ENCODE measurements at regions not wholly inside any gene's neighbourhood (a gene's known extent, or its start where the extent isn't known, plus 50 kb on each side); places are given as distances from the start of the nearest gene placed in this dataset.

DNA sequence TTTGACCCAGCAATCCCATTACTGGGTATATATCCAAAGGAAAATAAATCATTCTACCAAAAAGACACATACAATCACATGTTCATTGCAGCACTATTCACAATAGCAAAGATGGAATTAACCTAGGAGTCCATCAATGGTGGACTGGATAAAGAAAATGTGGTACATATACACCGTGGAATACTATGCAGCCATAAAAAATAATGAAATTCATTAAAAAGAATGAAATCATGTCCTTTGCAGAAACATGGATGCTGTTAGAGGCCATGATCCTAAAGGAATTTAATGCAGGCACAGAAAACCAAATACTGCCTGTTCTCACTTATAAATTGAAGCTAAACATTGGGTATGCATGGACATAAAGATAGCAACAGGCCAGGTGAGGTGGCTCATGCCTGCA lies 61.9 kb upstream of the BMP6 start:
- no peak for DNase-seq (ENCODE audit: low spot score)
- no peak for ATAC-seq

DNA sequence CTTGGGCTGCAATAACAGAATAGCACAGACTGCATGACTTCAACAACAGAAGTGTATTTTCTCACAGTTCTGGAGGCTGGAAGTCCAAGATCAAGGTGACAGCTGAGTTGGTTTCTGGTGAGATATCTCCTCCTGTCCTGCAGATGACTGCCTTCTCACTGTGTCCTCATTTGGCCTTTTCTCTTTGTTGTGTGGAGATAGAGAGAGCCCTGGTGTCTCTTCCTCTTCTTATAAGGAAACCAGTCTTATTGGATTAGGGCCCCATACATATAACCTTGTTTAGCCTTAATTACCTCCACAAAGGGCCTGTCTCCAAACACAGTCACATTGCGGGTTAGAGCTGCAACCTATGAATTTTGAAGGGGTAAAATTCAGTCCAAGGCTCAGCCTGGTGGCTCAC lies 57.0 kb upstream of the BMP6 start:
- ATAC-seq, result no peak
- DNase-seq (ENCODE audit: low spot score), result no peak

DNA sequence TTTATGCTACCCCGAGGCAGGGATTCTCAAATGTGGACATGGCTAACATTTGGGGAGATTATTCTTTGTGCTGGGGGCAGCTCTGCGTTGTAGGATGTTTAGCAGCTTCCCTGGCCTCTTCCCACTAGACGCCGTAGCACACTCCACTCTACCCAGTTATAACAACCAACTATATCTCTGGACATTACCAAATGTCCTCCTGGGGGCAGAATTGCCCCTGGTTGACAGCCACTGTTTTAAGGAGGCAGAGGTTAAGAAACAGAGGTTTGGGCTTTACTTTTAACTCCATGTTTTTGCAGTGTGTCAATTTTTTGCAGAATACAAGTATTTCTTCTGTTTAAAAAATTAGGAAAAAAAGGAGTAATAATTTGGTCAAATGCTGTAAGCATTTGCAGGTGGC lies 56.2 kb upstream of the BMP6 start:
- ATAC-seq (peak; percentile 31), DNase-seq (ENCODE audit: low spot score) (no peak)

DNA sequence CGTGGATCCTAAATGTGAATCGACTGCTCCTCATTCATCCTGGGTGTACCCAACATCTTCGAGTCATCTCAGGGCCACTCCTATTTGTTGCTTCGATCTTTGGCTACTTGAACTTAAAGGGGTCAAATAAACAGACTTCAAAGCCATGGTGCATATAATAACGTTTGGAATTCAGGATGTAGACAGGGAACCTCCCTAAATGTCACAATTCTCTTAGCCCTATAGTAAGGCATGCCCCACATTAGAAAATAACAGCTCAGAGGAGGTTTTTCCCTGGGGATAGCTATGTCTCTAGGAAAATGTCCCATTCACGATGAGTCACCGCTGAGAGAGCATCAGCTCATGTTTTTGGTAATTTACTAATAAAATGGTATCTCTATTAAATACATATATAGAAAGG lies 54.8 kb upstream of the BMP6 start:
- no peak for ATAC-seq
- no peak for DNase-seq (ENCODE audit: low spot score)

DNA sequence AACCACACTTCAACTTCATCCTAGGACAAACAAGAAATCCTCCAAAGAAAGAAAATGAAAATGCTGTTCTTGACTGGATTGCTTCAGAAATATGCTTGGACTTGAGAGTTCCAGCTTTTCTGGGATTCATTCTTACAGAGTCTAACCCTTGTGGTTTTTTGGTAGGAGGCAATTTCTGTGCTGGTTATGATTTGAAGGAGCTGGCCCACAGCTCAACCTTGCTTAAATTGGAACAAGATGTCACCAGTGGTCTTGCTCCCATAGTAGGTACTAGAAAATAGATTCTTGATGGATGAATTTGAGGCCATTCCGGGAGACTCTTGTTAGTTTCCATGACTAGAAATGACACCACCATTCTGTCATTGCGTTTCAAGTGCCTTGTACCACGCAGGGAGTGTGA lies 54.3 kb upstream of the BMP6 start:
- no peak for DNase-seq (ENCODE audit: low spot score)
- ATAC-seq, result no peak

DNA sequence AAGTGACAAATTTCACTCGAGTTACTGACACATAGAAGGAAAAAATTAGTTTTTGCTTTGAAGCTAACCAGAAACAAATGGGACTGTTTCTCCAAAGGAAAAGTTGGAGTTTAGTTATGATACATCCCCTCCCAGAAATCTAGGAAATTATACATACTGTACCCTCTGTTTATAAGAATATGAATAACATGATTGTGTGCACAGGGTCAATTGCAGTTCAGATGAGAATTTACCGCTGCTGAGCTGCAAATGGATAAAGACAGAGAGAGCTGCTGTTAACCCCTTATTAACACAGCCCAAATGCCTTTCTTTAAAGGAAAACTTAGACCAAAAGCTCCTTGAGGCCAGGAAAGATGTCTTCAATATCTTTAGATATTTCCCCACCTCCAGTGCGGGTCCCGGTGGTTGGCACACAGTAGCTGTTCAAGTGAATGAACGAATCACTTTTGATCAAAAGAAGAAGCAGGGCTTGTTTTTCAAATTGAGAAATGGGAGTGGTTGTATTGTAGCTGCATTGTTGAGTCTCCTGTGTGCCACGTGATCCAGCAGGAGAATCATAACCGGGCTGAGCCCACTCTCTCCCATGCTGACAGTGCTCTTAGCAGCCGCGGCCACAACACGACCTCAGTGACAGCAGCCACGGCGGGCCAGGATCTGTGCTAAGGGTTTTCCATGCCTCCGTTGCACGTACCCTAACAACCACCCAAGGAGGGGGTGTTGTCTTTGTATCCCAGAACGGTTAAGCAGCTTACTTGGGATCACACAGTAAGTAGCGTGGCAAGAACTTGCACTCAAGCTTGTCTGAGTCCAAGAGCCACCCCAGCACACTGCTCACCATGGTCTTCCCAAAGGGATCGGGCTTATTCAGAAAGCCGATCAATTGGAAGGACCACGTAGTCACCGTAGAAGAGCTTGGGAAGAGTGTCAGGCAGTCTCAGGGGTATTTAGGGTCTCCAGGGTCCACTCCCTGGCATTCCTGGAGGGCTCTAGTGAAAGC lies 53.5 kb upstream of the BMP6 start:
- DNase-seq (ENCODE audit: low spot score), result no peak
- ATAC-seq, result no peak

DNA sequence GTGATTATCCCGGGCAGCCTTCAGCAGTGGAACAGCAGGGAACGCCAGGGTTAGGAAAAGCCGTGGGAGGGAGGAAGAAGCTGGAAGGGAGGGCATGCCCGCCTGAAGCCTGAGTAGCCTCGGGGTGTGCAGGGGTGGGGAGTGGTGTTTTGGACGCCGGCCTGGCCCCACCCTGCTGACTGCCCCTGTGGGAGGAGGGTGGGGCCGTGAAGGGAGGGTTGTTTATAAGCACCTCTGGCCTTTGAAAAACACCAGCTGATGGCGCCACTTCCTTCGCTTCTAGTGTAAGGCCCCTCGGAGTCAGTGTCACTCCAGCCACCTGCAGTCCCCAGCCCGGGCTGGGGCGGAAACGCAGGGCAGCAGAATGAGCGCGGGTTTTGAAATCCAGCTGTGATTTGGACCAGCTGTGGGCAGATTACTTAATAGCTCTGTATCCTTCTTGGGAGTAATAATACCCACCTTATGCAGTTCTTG lies 52.8 kb upstream of the BMP6 start:
- ATAC-seq (peak; percentile 28), DNase-seq (ENCODE audit: low spot score) (no peak)

DNA sequence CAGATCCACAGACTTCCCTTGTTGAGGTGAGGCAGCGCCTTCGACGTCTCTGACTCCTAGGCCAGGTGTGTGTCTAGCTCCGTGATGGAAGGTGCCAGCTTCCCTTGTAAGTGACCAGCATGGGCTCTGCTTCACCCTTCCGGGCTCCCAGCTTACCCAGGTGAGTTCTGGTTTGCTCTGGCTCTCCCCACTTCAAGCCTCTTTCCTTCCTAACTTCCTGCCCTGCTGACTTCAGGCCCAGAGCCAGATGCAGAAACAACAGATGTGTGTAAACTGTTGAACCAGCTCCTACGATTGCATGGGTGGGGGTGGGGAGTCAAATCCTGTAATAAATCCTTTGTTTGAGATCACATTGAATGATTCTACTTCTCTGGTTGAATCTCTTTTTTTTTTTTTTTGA lies 51.6 kb upstream of the BMP6 start:
- DNase-seq (ENCODE audit: low spot score) (no peak), ATAC-seq (no peak)

DNA sequence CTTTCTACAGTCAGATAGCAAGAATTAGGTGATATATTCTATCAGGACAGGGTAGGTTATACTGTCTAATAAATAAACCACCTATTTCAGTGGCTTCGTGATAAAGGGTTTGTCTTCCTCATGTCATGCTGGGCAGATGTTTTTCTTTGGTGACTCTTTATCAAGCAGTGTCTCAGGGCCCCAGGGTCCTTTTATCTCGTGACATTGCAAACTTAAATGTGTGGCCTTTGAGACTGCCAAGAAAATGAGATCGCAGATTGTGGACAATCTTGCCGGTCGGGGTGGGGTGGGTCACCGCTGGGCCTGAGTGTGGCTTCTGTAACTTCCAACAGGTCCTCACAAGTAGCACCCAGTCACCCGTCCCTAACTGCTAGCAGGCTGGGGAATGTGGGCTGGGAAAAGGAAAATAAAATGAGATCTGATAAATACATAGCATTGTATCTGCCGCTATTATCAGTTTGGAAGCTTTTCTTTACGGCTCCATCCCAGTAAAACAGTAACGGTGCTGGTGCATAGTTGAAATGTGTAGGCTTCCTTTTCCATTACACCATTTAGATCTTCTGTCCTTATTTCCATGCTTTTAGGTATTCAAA lies 50.5 kb upstream of the BMP6 start:
- DNase-seq (ENCODE audit: low spot score) (no peak), ATAC-seq (no peak)

Data from left lobe of liver (tissue), 2 donors.